IPS-15b (cell line): ENCODE measurements at regions not wholly inside any gene's neighbourhood (a gene's known extent, or its start where the extent isn't known, plus 50 kb on each side); places are given as distances from the start of the nearest gene placed in this dataset.
"Not testable (repeated sequence)": the region's sequence is repeated elsewhere in the genome, so short reads cannot be mapped to it uniquely, and the experiment has no call there.

ENCODE experiments used
- H3K27me3 ChIP-seq: one replicate; pipeline ENCODE4 v1.6.1; 2013; ENCODE audit warnings: low read length; ENCODE audit not compliant: control insufficient read depth, insufficient read depth
- H3K36me3 ChIP-seq: one replicate; pipeline ENCODE4 v1.6.1; 2013; ENCODE audit warnings: low read length; ENCODE audit not compliant: control insufficient read depth, insufficient read depth
- H3K4me1 ChIP-seq: one replicate; pipeline ENCODE4 v1.6.1; 2013; ENCODE audit warnings: mild to moderate bottlenecking, low read length; ENCODE audit not compliant: control insufficient read depth, insufficient read depth
- H3K4me3 ChIP-seq: one replicate; pipeline ENCODE4 v1.5.1; 2013; ENCODE audit warnings: low read depth, low read length
- H3K9ac ChIP-seq: one replicate; pipeline ENCODE4 v1.6.1; 2013; ENCODE audit warnings: low read depth, mild to moderate bottlenecking, low read length
- H3K9me3 ChIP-seq: one replicate; pipeline ENCODE4 v1.6.1; 2013; ENCODE audit warnings: mild to moderate bottlenecking, low read length; ENCODE audit not compliant: control insufficient read depth, insufficient read depth

GRCh38 chr1:157367870-157368269, 184.4 kb downstream of the FCRL5 start:
- H3K9ac ChIP-seq = no peak overlapping the region
- H3K4me3 ChIP-seq = no peak overlapping the region
- no peaks in the 10 kb centered on the region for H3K4me1 ChIP-seq
- no peaks in the 10 kb centered on the region for H3K36me3 ChIP-seq
- H3K27me3 ChIP-seq = no peaks in the 10 kb centered on the region
- no peaks in the 10 kb centered on the region for H3K9me3 ChIP-seq

DNA sequence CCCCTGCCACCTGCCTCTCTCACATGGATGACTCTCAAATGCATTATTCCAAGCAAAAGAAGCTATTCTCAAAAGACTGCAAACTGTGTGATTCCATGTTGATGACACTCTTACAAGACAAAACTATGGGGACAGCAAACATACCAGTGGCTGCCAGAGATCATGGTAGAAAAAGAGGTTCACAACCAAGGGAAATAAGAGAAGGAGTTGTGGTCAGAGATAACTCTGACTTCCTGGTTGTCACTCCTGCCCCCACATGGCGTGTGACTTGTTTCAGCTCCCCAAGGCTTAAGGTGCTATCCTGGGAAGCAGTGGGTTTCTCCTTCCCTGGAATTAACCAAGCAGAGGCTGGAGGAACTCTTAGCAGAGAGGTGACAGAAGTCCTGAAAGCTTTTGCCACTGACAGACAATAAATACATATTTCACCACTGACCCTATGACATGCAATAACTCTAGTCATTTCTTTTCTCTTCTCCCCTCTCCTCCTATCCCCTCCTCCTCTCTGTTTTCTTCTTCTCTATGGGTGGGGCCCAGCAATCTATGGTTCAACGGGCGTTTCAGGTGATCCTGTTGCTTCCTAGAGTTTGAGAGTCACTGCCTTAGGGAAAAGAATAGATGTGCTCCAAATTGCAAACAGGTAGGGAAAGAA, 185.1 kb downstream of the FCRL5 start:
- H3K36me3 ChIP-seq = no peaks in the 10 kb centered on the region
- no peak overlapping the region for H3K9ac ChIP-seq
- no peaks in the 10 kb centered on the region for H3K9me3 ChIP-seq
- no peaks in the 10 kb centered on the region for H3K27me3 ChIP-seq
- H3K4me1 ChIP-seq = no peaks in the 10 kb centered on the region
- no peak overlapping the region for H3K4me3 ChIP-seq

- Histone ChIP-seq H3K27me3 (no peaks in the 10 kb centered on the region), H3K4me3 (no peak overlapping the region), H3K9ac (no peak overlapping the region), H3K4me1 (peaks cover under 1% of the 10 kb centered on the region), H3K36me3 (no peaks in the 10 kb centered on the region), H3K9me3 (no peaks in the 10 kb centered on the region)
Measured at GRCh38 chr1:157364612-157365011, 187.7 kb downstream of the FCRL5 start.

DNA sequence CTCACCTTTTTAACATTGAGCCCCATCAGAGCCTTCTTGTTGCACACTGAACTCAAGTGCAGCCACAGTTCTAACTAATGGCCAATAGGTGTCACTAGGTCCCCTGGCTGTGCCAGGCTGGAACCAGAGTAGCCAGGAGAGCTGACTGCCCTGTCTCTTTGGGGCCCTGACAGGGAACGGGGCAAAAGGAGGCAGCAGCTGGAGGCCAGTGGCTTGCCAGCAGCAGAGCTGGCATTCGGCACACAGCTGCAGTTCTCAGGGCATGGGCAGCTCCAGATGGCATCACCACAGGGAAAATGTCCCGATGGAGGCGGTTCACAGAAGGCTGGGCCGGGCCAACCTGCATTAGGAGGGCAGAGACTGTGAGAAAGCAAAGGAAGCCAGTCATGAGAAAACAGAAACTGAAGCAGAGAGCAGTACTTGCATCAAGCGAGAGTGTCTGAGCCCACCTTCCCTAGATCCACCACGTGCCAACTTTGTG, 188.6 kb downstream of the FCRL5 start:
- no peak overlapping the region for H3K9ac ChIP-seq
- H3K36me3 ChIP-seq = no peaks in the 10 kb centered on the region
- H3K27me3 ChIP-seq = no peaks in the 10 kb centered on the region
- H3K4me1 ChIP-seq = peaks cover 3% of the 10 kb centered on the region
- H3K4me3 ChIP-seq = no peak overlapping the region
- H3K9me3 ChIP-seq = no peaks in the 10 kb centered on the region

DNA sequence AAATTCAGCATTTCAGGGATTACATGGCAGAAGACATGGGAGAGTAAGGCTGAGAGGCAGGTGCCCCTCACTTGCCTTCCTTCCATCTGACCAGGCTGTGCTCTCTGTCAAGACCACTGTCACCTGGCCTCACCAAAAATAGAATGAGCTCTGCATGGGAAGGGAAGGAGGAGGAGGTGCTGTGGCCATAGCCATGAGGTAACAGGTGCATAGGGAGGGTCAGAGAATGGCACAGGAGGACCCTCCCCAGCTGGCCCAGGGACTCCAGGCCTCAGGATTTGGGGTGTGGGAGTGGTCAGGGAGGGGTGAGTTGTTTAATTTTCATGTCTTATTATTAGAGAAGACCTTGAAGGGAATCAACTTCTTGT, 192.3 kb downstream of the FCRL5 start:
- no peaks in the 10 kb centered on the region for H3K27me3 ChIP-seq
- no peaks in the 10 kb centered on the region for H3K36me3 ChIP-seq
- peaks cover 3% of the 10 kb centered on the region for H3K4me1 ChIP-seq
- no peaks in the 10 kb centered on the region for H3K9me3 ChIP-seq
- H3K9ac ChIP-seq = no peak overlapping the region
- no peak overlapping the region for H3K4me3 ChIP-seq

DNA sequence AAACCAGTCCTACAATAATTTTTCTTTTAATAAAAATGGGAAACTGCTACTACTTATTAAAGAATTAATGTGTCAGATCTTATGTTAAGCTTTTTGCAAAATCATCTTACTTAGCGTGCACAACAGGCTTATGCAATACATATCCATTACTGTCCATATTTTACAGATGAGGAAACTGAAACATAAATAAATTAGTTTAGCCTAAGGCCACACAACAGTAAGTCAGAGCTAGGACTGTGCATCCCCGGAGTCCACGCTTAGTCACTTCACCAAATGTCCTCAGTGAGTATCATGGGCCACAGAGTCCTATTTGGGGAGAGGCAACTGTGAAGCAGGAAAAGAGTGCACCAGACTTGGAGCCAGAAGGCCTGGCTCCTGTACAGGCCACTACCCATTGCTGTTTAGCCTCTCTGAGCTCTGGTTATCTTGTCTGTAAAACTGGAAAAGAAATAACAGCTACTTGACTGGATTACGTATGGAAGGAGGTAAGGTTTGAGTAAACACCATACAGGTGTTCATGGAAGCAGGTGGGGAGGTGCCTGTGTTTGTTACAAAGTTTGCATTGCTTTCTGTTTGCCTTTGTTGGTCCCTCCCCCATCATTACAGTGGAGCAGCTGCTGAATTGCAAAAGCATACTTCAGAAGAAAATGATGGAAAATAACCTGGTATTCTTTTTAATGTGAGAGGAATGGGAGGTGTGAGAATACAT, 192.8 kb downstream of the FCRL5 start:
- H3K9ac ChIP-seq = no peak overlapping the region
- H3K36me3 ChIP-seq = no peaks in the 10 kb centered on the region
- no peak overlapping the region for H3K4me3 ChIP-seq
- no peaks in the 10 kb centered on the region for H3K27me3 ChIP-seq
- peaks cover 3% of the 10 kb centered on the region for H3K4me1 ChIP-seq
- H3K9me3 ChIP-seq = no peaks in the 10 kb centered on the region

DNA sequence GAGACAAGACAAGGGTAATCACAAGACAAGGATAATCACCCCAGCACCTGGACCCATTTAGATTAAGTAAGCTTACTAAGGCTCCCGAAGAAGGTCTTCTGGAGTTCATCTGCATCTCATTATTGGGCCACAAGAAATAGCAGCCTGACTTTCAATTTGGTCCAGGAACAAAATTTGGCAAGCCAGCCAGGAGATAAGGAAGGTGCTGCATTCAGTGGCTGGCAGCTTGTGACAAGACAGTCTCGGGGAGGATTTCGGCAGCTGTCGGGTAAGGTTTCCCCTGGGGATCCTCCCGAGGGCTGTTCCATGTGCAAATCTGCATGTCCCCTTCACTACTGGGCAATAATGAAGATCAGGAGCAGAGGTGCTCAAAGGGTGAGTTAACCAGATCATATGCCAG, 195.2 kb downstream of the FCRL5 start:
- Histone ChIP-seq H3K27me3 (no peaks in the 10 kb centered on the region), H3K36me3 (no peaks in the 10 kb centered on the region), H3K4me1 (peaks cover 3% of the 10 kb centered on the region), H3K4me3 (no peak overlapping the region), H3K9me3 (no peaks in the 10 kb centered on the region), H3K9ac (no peak overlapping the region)

DNA sequence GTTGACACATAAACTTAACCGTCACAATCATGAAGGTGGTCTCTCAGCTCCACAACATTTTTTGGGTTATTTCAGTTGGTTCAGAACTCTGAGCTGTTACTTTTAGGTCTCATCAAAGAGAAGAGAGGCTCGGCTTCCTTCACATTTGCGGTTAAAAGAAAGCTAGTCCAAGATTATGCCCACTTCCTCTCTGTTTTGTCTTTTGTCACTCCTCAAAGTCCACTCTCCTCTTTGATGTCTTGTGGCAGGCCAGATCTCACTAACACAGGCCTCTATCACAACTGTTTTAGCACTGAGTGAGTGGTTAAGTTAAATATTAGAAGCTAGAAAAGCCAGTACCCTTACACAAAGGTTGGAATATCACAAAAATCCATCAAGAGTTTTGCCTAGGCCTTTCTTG, 195.7 kb downstream of the FCRL5 start:
- no peaks in the 10 kb centered on the region for H3K36me3 ChIP-seq

GRCh38 chr1:157353546-157353945, 198.8 kb downstream of the FCRL5 start:
- H3K9me3 ChIP-seq = no peaks in the 10 kb centered on the region
- H3K36me3 ChIP-seq = no peaks in the 10 kb centered on the region
- H3K9ac ChIP-seq = no peak overlapping the region
- H3K4me1 ChIP-seq = no peaks in the 10 kb centered on the region
- no peak overlapping the region for H3K4me3 ChIP-seq
- H3K27me3 ChIP-seq = no peaks in the 10 kb centered on the region

More for the DNA sequence above, 195.7 kb downstream of the FCRL5 start:
- H3K9me3 ChIP-seq = no peaks in the 10 kb centered on the region
- no peak overlapping the region for H3K4me3 ChIP-seq
- H3K9ac ChIP-seq = no peak overlapping the region
- H3K4me1 ChIP-seq = peaks cover 3% of the 10 kb centered on the region
- H3K27me3 ChIP-seq = no peaks in the 10 kb centered on the region

GRCh38 chr1:157352817-157353408, 199.4 kb downstream of the FCRL5 start:
- H3K9ac ChIP-seq = no peak overlapping the region
- no peaks in the 10 kb centered on the region for H3K27me3 ChIP-seq
- H3K9me3 ChIP-seq = no peaks in the 10 kb centered on the region
- no peak overlapping the region for H3K4me3 ChIP-seq
- no peaks in the 10 kb centered on the region for H3K4me1 ChIP-seq
- no peaks in the 10 kb centered on the region for H3K36me3 ChIP-seq

- Histone ChIP-seq H3K4me1 (no peaks in the 10 kb centered on the region), H3K36me3 (no peaks in the 10 kb centered on the region), H3K9me3 (no peaks in the 10 kb centered on the region), H3K27me3 (no peaks in the 10 kb centered on the region), H3K4me3 (no peak overlapping the region), H3K9ac (no peak overlapping the region)
Measured at GRCh38 chr1:157352216-157352615, 200.1 kb downstream of the FCRL5 start.

- not testable (repeated sequence) for H3K27me3 ChIP-seq, H3K36me3 ChIP-seq, H3K4me1 ChIP-seq, H3K9me3 ChIP-seq, H3K4me3 ChIP-seq, H3K9ac ChIP-seq
Measured at GRCh38 chr1:157351800-157352199, 200.5 kb downstream of the FCRL5 start.
